Choroid plexus epithelial cell (primary cell): ENCODE measurements at regions not wholly inside any gene's neighbourhood (a gene's known extent, or its start where the extent isn't known, plus 50 kb on each side); places are given as distances from the start of the nearest gene placed in this dataset.

Experiments
- DNase-seq: peaks from one replicate; pipeline ENCODE4 v3.0.0-alpha.2; 2010; ENCODE audit warnings: low read depth
- H3K4me3 ChIP-seq: 2 replicates; pipeline ENCODE4 v1.5.1; 2011; ENCODE audit warnings: low read depth, mild to moderate bottlenecking, control low read depth, low read length, moderate library complexity
- CTCF ChIP-seq: conservative IDR thresholded peaks from 2 replicates; pipeline ENCODE4 v1.5.1; 2011; ENCODE audit warnings: low read depth, mild to moderate bottlenecking, control low read depth, inconsistent platforms, low read length, moderate library complexity

DNA sequence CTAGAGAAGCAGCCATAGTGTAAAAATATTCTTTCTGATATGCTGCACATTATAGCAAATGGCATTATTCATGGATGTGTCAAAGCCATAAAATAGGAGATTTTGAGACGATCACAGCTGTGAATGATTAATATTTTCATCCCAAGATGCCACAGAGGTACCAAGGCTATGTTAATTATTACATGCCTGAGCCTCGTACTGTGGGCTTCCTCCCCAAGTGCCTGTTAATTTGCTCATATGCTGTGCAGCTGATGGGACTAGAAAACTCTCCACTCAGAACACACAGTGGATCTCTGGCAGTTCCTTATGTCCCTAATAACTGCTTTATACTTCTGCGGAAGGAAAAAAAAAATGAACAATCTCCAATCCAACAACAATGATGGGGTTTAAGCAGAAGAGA is 184.9 kb upstream of the TSHZ2 start:
- no peak for TF ChIP-seq CTCF
- DNase-seq: no peak
- no peak overlapping the region for H3K4me3 ChIP-seq

DNA sequence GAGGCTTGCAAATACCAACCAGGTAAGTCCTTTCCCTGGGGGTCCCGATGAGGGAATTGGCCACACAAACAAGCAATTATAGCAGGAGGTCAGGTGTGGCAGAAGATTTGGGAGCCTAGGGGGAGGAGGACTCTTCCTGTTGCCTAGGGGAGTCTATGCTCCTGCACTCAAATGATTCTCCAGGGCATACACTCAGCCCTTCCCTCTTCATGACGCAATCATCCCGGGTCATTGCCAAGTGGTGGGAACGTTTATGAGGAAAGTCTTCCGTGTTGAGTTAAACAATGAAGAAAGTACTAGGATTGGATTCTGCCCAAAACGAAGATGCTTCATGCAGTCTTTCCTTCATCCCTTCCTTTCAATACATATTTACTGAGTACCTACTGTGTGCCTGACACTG is 186.5 kb upstream of the TSHZ2 start:
- TF ChIP-seq CTCF: no peak
- H3K4me3 ChIP-seq: no peak overlapping the region
- DNase-seq: no peak

DNA sequence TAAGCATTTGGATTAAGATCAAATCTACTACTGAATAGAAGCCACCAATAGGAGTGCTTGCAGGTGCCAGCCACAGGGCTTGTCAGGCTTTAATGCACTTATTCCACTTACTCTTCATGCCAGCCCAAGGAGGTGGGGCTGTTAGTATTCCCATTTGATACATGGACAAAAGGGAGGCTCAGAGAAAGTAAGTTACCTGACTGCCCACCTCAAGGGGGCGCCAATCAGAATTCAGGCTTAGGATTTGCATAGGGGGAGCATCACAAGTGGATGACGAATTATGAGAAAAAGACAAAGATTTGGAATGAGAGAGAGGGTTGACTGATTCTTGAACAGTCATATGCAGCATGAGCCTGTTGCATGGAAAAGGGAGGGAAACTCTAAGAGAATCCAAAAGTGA is 188.4 kb upstream of the TSHZ2 start:
- H3K4me3 ChIP-seq: no peak overlapping the region
- no peak for TF ChIP-seq CTCF
- no peak for DNase-seq

DNA sequence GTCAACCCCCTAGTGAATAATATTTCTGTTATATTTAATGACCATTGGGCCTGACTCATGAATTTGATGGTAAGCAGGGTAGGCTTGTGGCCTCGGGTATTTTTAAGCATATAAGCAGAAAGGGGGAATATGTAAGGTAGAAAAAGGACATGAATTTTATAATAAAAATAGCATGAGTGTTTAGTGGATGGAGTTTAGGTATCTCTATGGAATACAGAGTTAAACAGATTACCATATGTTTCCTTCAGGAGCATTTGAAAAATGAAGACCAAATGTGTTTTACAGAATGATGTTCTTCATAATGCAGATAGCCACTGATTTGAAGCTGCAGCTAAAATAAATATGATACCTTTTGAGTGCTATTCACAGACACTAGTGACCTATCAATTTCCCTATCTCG is 191.7 kb upstream of the TSHZ2 start:
- TF ChIP-seq CTCF: no peak
- no peak overlapping the region for H3K4me3 ChIP-seq
- no peak for DNase-seq

DNA sequence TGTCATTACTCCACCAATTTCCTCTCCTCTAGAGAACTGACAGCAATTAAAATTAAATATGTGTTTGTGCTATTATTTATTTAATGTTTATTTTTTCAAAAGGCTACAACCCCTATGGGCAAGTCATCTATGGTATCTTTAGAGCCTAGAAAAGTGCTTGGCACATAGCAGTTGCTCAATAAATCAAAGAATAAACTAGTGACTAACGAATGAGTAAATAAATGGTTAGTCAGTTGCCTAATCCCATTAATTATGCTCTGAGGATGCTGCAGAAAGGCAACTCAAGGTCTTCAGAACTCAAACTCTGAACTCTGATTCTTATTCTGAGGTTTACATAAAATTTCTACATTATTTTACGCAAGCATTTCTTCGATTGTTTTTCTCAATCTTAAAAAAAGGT is 193.0 kb upstream of the TSHZ2 start:
- DNase-seq: no peak
- no peak overlapping the region for H3K4me3 ChIP-seq
- TF ChIP-seq CTCF: no peak

- no peak for TF ChIP-seq CTCF
- no peak for DNase-seq
- H3K4me3 ChIP-seq: no peak overlapping the region
Measured at GRCh38 chr20:52777171-52777570, 195.0 kb upstream of the TSHZ2 start.

DNA sequence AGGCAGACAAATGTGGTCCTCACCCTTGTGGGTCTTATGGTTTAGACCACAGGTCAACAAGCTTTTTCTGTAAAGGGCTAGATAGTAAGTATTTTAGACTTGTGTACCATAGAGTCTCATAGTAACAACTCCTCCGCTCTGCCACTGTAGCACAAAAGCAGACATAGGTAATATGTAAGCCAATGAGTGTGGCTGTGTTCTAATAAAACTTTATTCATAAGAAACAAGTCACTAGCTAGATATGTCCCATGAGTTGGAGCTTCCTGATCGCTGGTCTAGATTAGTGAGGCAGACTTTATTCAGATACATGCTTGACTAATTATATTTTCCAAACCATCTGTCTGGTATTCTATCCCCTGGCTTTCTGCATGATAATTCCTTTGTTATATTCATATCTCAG is 196.4 kb upstream of the TSHZ2 start:
- no peak for DNase-seq
- H3K4me3 ChIP-seq: no peak overlapping the region
- TF ChIP-seq CTCF: no peak
